Fibroblast of upper back skin (primary cell): ENCODE measurements at regions not wholly inside any gene's neighbourhood (a gene's known extent, or its start where the extent isn't known, plus 50 kb on each side); places are given as distances from the start of the nearest gene placed in this dataset.

Source experiments
- DNase-seq: peaks from one replicate; pipeline ENCODE4 v3.0.0-alpha.2; 2013

DNA sequence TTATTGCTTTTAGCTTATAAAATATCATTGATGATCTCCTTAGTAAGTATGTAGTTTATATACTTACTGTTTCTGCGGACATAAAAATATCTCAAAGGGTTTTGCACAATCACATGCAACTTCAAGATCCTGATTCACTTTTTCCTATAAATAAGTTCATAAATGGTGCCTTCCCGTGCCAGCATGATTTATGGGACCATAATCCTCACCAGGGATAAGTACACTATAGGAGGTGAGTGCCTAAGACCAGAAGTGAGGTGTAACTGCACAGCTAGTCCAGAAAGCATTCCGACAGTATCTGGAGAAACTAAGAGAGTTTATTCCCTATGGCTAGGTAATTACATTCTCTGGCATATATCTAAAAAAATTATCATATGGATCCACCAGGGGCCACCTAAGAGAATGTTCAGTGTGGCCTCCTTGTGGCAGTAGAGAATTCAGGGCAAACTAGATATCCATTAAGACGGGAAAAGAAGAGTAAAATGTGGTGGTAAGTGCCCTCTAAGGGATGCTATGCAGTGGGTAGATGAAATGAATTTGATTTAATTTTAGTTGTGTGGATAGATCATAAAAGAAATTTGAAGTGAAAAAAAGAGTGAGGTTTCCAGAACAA lies 402.5 kb upstream of the SLC24A2 start:
- DNase-seq: no peak

DNA sequence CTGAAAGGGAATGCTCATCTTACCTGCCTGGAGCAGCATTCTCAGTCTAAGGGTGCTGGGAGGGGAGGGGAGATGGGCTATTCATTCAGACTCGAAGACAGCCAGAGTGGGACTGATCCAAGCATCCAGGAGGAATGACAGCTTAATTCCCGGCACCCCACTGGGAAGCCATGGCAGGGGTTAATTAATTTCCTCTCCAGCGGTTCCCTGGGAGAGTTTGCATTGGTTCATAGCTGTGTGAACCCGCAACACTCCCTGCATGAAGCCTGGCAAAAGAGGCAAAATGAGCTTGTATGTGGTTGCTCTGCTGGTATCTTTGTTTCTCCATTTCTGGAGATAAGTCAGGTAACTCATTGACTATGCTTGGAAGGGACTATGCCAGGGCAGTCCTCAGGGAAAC lies 401.0 kb upstream of the SLC24A2 start:
- DNase-seq: no peak

GRCh38 chr9:20188616-20189369 lies 400.0 kb upstream of the SLC24A2 start:
- no peak for DNase-seq

DNA sequence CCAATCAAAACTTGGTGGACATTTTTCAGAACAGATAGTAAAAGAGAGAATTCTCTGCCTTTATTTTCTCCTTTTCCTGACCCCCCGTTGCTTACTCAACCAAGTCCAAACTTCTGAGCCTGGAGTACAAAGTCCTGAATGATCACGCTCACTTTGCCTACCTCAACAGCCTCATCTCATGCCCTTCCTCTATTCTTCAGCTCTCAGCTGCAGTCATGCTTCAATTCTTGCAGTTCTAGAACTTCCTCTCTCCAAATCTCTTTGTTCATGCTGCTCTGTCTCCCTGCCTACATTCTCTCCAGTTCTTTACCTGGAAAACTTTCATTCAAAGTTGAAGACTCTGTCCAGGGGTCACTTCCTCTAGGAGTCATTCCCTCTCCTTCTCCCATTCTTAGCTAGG lies 398.5 kb upstream of the SLC24A2 start:
- DNase-seq: no peak

DNA sequence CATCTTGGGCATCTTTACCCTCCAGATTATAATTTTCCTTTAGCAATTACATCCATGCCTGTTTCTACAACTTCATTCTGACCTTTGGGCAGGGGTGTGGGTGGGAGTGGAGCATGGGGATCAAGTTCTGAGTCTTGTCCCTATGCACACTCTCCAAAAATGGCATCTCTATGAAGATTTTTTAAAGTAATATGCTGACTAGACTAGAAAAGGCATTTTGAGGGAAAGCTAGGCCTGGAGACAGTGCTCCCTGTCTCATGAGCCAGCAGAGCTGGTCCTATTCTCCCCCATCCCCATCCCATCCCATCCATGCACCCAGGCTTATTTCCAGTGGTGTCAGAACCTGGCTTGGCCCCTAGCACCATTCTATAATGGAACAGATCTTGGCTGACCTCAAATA lies 398.0 kb upstream of the SLC24A2 start:
- DNase-seq: no peak

DNA sequence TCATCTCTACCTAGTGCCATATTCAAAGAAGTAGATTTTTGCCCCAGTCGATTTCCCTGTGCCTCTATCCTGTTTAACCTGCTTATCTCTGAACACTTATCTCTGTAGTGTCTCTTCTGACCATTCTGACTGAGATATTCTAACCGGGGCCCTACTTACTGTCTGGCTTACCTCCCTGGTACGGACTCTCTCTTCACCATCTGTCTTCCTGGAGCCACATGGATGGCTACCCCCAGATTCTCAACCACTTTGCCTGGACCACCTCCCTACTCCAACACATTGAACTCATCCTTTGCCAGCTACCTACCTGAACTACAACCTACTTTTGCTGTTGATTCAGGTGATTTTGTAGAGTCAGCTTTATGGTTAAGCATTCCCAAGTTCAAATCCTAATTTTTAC lies 397.4 kb upstream of the SLC24A2 start:
- DNase-seq: no peak

DNA sequence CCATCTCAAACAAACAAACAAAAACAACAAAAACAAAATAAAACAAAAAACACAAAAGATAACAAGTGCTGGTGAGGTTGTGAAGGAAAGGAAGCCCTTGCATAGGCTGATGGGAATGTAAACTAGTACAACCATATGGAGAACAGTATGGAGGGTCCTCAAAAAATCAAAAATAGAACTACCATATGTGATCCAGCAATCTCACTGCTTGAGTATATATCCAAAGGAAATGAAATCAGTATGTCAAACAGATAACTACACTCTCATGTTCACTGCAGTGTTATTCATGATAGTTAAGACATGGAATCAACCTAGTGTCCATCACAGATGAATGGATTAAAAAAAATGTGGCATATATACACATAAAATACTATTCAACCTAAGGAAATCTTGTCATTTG lies 395.7 kb upstream of the SLC24A2 start:
- DNase-seq: no peak

GRCh38 chr9:20178679-20179078 lies 389.8 kb upstream of the SLC24A2 start:
- no peak for DNase-seq

DNA sequence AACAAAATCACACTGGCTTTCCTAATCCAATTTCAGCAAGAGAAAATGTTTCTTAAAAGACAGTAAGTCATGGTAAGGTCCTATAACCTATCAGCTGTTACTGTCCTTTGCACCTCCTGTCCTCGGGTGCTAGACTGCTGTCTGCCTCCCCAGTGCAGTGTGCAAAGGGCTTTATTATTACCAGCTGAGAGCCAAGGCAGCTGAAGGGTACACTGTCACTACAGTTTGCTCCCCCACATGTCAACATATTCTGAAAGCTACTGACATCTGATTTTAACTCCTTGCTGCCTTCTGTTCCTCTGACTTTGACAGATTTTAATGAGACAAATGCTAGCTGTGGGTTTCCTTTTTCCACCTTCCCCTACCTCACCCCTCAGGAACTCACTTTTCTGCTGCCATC lies 389.4 kb upstream of the SLC24A2 start:
- DNase-seq: no peak

- no peak for DNase-seq
These were observed 381.3 kb upstream of the SLC24A2 start for GRCh38 chr9:20170122-20170521.

- no peak for DNase-seq
These were observed 363.4 kb upstream of the SLC24A2 start for GRCh38 chr9:20152151-20152725.

DNA sequence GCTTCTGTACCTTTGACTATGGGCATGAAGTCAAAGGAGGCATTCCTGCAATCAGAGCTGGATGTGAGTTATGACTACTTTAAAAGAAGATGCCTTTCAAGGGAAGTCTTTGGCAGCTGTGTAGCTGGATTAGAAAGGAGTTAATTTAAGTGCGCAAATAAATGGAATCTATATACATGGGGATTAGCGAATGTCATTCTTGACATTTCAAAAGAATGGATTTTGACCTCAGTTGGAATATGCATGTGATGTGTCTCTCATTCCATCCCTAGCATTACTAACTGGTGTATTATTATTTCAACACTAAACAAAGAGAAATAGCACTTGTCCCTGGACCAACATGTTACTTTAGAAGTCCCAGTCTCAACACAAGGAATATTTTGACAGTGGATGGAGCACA lies 359.6 kb upstream of the SLC24A2 start:
- DNase-seq: no peak

GRCh38 chr9:20144197-20144596 lies 355.4 kb upstream of the SLC24A2 start:
- no peak for DNase-seq

DNA sequence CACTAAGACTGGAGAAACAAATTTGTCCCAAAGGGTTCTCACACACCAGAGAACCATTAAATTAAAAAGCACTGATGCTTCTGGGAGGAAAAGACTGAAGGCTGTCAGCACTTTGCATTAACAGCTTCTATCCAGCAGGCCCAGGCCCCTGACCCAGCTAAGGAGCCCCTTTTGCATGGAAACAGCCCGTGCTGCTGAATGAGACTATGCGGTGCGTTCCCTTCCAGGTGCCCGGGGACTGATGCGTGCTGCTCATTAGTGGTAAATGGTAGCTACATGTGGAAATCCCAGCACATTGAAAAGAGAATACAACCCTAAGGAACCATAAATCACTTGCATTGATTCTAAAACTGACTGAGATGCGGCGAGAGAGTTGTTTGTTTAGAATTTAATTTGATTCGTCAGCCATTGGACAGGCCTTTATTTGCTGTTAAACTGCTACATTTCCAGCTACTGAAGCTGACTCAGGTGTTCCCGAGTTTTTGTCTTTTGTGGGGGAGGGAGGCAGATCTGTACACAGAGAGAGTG lies 351.0 kb upstream of the SLC24A2 start:
- no peak for DNase-seq

- no peak for DNase-seq
These were observed 350.0 kb upstream of the SLC24A2 start for GRCh38 chr9:20138841-20139240.

DNA sequence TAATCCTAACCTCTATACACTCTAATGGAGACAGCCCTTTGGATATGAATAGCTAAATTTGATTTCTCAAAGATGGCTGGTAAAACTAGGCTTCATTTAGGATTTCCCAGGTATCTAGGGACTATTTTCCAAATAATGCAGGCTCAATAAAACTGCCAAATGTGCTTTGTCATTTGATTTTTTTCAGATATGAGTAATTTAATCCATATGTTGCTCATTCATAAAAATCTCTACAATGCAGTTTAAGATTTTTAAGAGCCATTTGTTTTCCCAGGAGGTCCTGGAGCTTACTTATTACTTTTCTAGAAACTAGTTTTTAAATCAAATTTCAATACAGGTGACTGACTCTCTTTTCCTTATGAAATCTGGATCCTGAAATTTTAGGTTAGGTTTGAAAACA lies 349.3 kb upstream of the SLC24A2 start:
- no peak for DNase-seq

DNA sequence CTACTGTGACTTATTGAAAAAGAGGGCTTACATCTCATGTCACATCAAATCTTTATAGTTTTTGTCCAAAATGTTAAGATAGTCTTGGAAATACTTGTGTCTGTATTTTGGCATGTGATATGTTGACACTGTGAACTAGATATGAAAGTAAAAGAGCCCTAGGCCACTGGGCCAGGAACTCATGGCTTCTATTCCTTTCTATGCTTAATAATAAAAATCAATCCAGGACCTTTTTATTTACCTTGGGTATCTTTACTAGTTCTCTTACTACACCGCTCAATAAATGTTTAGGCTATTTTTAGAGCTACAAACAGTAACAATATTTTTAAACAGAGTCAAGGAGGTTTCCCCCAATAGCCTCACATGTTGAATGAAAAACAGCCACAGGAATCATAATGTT lies 348.6 kb upstream of the SLC24A2 start:
- no peak for DNase-seq

DNA sequence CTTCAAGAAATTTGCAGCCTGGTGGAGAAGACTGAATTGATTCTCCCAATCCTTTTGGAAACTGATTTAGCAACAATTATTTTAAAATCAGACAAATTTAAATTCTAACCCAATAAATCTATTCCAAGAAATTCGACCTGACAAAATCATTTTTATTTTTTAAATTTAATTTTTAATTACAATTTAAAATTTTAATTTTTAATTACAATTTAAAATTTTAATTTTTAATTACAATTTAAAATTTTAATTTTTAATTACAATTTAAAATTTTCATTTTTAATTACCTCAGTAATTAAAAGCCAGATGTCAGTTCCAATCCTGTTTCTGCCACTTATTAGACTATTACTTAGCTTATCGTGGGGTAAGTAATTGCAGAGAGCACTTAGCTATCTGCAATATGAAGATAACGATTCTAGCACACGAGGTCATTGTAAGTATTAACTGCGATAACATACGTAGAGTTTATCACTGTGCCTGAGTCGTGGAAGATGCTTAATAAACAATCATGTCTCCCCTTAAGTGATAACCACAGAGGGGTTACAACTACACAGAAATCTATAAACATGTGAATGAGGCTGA lies 346.4 kb upstream of the SLC24A2 start:
- DNase-seq: no peak

DNA sequence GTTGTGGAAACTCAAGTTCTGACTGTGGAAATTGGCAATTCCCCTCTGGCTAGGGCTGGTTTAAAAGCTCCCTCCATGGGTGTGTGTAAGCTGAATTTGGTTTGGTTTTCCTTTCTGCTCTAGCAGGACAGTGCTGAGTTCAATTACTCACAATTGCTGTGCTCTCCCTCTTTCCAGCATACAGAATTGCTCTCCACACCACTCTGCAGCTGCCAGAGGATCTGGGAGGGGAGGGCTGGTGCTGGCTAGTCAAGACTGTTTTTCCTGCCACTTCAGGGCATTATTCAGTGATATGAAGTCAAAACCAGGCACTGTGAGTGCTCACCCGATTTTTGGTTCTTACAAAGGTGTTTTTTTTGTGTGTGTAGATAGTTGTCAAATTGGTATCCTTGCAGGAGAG lies 336.9 kb upstream of the SLC24A2 start:
- no peak for DNase-seq

DNA sequence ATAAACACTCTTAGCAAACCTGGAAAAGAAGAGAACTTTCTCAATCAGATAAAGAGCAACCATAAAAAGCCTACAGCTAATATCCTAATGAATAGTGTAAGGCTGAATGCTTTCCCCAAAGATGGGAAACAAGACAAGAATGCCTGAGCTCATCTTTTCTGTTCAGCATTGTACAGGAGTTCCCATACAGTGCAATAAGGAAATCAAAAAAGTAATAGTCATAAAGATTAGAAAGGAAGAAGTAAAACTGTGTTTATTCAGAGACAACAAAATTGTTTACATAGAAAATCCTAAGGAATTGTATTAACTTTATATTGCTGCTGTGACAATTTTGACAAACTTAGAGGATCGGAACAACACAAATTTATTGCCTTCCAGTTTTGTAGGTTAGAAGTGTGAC lies 330.7 kb upstream of the SLC24A2 start:
- no peak for DNase-seq

GRCh38 chr9:20117986-20118385 lies 329.1 kb upstream of the SLC24A2 start:
- no peak for DNase-seq

GRCh38 chr9:20117482-20117881 lies 328.6 kb upstream of the SLC24A2 start:
- no peak for DNase-seq

DNA sequence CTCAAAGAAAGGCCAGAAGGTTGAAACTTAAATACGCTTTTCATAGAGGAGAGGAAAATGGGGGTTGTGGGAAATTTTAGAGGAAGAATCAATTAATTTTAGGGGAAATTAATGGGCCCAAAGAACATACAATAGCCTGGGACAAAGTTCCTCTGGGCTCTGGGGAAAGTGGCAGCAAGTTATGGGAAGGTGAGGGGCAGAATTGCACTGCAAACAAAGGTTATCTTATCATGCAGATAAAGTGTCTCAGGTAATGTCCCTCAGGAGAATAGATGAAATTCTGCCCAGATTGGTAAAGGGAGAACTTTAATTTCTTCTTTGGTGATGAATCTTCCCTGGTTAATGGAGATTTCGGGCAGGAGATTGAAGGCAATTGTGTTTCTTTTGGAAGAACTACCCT lies 326.1 kb upstream of the SLC24A2 start:
- DNase-seq: no peak

- peak; percentile 2 for DNase-seq
These were observed 323.5 kb upstream of the SLC24A2 start for GRCh38 chr9:20112205-20112783.
